ENCODE measurements at regions not wholly inside any gene's neighbourhood (a gene's known extent, or its start where the extent isn't known, plus 50 kb on each side); places are given as distances from the start of the nearest gene placed in this dataset.
"Not testable (repeated sequence)": the region's sequence is repeated elsewhere in the genome, so short reads cannot be mapped to it uniquely, and the experiment has no call there.

DNA sequence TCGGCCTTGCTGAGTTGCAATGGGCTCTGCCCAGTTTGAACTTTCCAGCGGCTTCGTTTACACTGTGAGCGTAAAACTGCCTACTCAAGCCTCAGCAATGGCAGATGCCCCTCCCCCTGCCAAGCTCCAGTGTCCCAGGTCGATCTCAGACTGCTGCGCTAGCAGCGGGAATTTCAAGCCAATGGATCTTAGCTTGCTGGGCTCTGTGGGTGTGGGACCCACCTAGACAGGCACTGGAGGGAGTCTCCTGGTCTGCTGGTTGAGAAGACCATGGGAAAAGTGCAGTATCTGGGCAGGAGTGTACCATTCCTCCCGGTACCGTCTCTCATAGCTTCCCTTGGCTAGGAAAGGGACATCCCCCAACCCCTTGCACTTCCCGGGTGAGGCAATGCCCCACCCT is 88.2 kb downstream of the KLHL28 start:
- Histone ChIP-seq H3K9ac (ENCODE audit: insufficient read length, low read depth) (no peak overlapping the region), H3K4me1 (ENCODE audit: insufficient read depth, insufficient read length) (no peaks in the 10 kb centered on the region), H3K36me3 (ENCODE audit: insufficient read depth, insufficient read length, low read length) (no peaks in the 10 kb centered on the region), H3K4me3 (ENCODE audit: insufficient read length, low read depth) (no peak overlapping the region), H3K9me3 (ENCODE audit: insufficient read depth, low read length) (no peaks in the 10 kb centered on the region), H3K27me3 (ENCODE audit: insufficient read depth, insufficient read length) (no peaks in the 10 kb centered on the region)
- DNase-seq (ENCODE audit: low read depth, low spot score), result no peak
- no peak for TF ChIP-seq SUZ12 (IDR thresholded peaks at IDR 0.05; ENCODE audit: extremely low read depth, insufficient read depth, insufficient read length)
- TF ChIP-seq ZNF274 (IDR thresholded peaks at IDR 0.05; ENCODE audit: low read depth, low read length), result no peak
- TF ChIP-seq YY1 (IDR thresholded peaks at IDR 0.05; ENCODE audit: insufficient read depth, insufficient read length), result no peak

GRCh38 chr14:44866770-44867169 is 95.0 kb downstream of the KLHL28 start:
- Histone ChIP-seq H3K36me3 (ENCODE audit: insufficient read depth, insufficient read length, low read length) (no peaks in the 10 kb centered on the region), H3K4me1 (ENCODE audit: insufficient read depth, insufficient read length) (no peaks in the 10 kb centered on the region), H3K9me3 (ENCODE audit: insufficient read depth, low read length) (no peaks in the 10 kb centered on the region), H3K9ac (ENCODE audit: insufficient read length, low read depth) (no peak overlapping the region), H3K4me3 (ENCODE audit: insufficient read length, low read depth) (no peak overlapping the region), H3K27me3 (ENCODE audit: insufficient read depth, insufficient read length) (no peaks in the 10 kb centered on the region)
- DNase-seq (ENCODE audit: low read depth, low spot score), result no peak
- TF ChIP-seq YY1 (IDR thresholded peaks at IDR 0.05; ENCODE audit: insufficient read depth, insufficient read length) (no peak), ZNF274 (IDR thresholded peaks at IDR 0.05; ENCODE audit: low read depth, low read length) (no peak), SUZ12 (IDR thresholded peaks at IDR 0.05; ENCODE audit: extremely low read depth, insufficient read depth, insufficient read length) (no peak)

- no peaks in the 10 kb centered on the region for H3K4me1 ChIP-seq (ENCODE audit: insufficient read depth, insufficient read length)
- no peak overlapping the region for H3K9ac ChIP-seq (ENCODE audit: insufficient read length, low read depth)
- no peak for TF ChIP-seq YY1 (IDR thresholded peaks at IDR 0.05; ENCODE audit: insufficient read depth, insufficient read length)
- TF ChIP-seq ZNF274 (IDR thresholded peaks at IDR 0.05; ENCODE audit: low read depth, low read length), result no peak
- no peak for TF ChIP-seq SUZ12 (IDR thresholded peaks at IDR 0.05; ENCODE audit: extremely low read depth, insufficient read depth, insufficient read length)
- no peaks in the 10 kb centered on the region for H3K27me3 ChIP-seq (ENCODE audit: insufficient read depth, insufficient read length)
- no peak for DNase-seq (ENCODE audit: low read depth, low spot score)
- no peaks in the 10 kb centered on the region for H3K36me3 ChIP-seq (ENCODE audit: insufficient read depth, insufficient read length, low read length)
- no peak overlapping the region for H3K4me3 ChIP-seq (ENCODE audit: insufficient read length, low read depth)
- no peaks in the 10 kb centered on the region for H3K9me3 ChIP-seq (ENCODE audit: insufficient read depth, low read length)
These were observed 95.4 kb downstream of the KLHL28 start for GRCh38 chr14:44866322-44866721.

GRCh38 chr14:44863271-44863670 is 98.5 kb downstream of the KLHL28 start:
- no peaks in the 10 kb centered on the region for H3K4me1 ChIP-seq (ENCODE audit: insufficient read depth, insufficient read length)
- H3K4me3 ChIP-seq (ENCODE audit: insufficient read length, low read depth), result no peak overlapping the region
- H3K9me3 ChIP-seq (ENCODE audit: insufficient read depth, low read length), result no peaks in the 10 kb centered on the region
- DNase-seq (ENCODE audit: low read depth, low spot score), result no peak
- H3K27me3 ChIP-seq (ENCODE audit: insufficient read depth, insufficient read length), result no peaks in the 10 kb centered on the region
- TF ChIP-seq SUZ12 (IDR thresholded peaks at IDR 0.05; ENCODE audit: extremely low read depth, insufficient read depth, insufficient read length) (no peak), YY1 (IDR thresholded peaks at IDR 0.05; ENCODE audit: insufficient read depth, insufficient read length) (no peak), ZNF274 (IDR thresholded peaks at IDR 0.05; ENCODE audit: low read depth, low read length) (no peak)
- H3K36me3 ChIP-seq (ENCODE audit: insufficient read depth, insufficient read length, low read length), result no peaks in the 10 kb centered on the region
- no peak overlapping the region for H3K9ac ChIP-seq (ENCODE audit: insufficient read length, low read depth)

DNA sequence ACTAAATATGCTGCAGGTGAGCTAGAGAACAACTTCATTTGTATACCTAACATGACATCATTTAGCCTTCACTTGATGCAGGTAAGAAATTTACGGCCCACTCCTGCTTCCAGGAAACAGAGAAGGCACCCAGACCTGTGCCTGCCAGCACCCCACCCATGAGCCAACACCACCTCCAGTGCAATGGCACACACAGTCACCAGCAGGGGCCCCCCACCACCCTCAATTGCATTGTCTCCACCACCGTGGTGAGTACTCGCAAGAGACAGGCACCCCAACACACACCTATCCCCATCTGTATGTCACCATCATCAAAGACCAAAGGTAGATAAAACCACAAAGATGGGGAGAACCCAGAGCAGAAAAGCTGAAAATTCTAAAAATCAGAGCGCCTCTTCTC is 107.6 kb downstream of the KLHL28 start:
- Histone ChIP-seq H3K9ac (ENCODE audit: insufficient read length, low read depth) (no peak overlapping the region), H3K9me3 (ENCODE audit: insufficient read depth, low read length) (no peaks in the 10 kb centered on the region), H3K4me3 (ENCODE audit: insufficient read length, low read depth) (no peak overlapping the region), H3K27me3 (ENCODE audit: insufficient read depth, insufficient read length) (no peaks in the 10 kb centered on the region), H3K36me3 (ENCODE audit: insufficient read depth, insufficient read length, low read length) (no peaks in the 10 kb centered on the region), H3K4me1 (ENCODE audit: insufficient read depth, insufficient read length) (no peaks in the 10 kb centered on the region)
- DNase-seq (ENCODE audit: low read depth, low spot score), result no peak
- TF ChIP-seq ZNF274 (IDR thresholded peaks at IDR 0.05; ENCODE audit: low read depth, low read length), result no peak
- TF ChIP-seq YY1 (IDR thresholded peaks at IDR 0.05; ENCODE audit: insufficient read depth, insufficient read length), result no peak
- no peak for TF ChIP-seq SUZ12 (IDR thresholded peaks at IDR 0.05; ENCODE audit: extremely low read depth, insufficient read depth, insufficient read length)

DNA sequence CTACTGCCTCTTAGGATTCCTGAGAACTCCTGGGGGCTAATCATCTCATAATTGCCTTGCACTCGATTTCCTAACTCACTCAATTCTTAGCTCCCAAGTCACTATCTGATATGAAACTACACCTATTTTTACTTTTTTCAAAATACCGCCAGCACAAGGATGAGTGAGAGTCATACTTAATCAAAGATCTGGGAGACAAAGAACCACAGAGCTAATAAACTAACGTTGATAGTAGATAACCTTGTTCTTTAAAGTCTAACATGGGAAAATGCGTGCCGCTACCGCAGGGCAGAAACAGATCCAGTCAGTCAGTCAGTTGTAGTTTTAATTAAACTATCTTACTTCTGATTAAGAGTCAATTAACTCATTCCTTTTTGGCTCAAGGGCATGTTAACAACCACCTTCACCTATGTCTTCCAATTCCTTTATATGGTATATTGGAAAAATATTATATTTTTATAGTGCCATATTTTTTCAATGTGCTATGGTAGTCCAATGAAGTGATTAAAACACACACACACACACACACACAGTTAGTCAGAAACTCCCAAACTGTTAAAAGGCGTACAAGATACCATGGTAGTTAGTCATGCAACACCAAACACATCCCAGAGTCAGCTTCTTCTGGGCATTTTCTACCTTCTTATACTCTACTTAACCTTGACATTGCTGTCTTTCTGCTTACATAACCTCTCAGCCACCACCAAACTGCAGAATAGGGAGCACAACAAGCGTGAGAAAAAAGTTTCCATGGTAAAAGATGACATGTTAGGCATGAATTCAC is 114.0 kb downstream of the KLHL28 start:
- Histone ChIP-seq H3K9ac (ENCODE audit: insufficient read length, low read depth) (no peak overlapping the region), H3K27me3 (ENCODE audit: insufficient read depth, insufficient read length) (no peaks in the 10 kb centered on the region), H3K9me3 (ENCODE audit: insufficient read depth, low read length) (no peaks in the 10 kb centered on the region), H3K36me3 (ENCODE audit: insufficient read depth, insufficient read length, low read length) (no peaks in the 10 kb centered on the region), H3K4me1 (ENCODE audit: insufficient read depth, insufficient read length) (no peaks in the 10 kb centered on the region), H3K4me3 (ENCODE audit: insufficient read length, low read depth) (no peak overlapping the region)
- TF ChIP-seq ZNF274 (IDR thresholded peaks at IDR 0.05; ENCODE audit: low read depth, low read length) (no peak), YY1 (IDR thresholded peaks at IDR 0.05; ENCODE audit: insufficient read depth, insufficient read length) (no peak), SUZ12 (IDR thresholded peaks at IDR 0.05; ENCODE audit: extremely low read depth, insufficient read depth, insufficient read length) (no peak)
- no peak for DNase-seq (ENCODE audit: low read depth, low spot score)

GRCh38 chr14:44846232-44846824 is 115.4 kb downstream of the KLHL28 start:
- no peaks in the 10 kb centered on the region for H3K36me3 ChIP-seq (ENCODE audit: insufficient read depth, insufficient read length, low read length)
- H3K9me3 ChIP-seq (ENCODE audit: insufficient read depth, low read length), result no peaks in the 10 kb centered on the region
- no peaks in the 10 kb centered on the region for H3K4me1 ChIP-seq (ENCODE audit: insufficient read depth, insufficient read length)
- no peak for TF ChIP-seq SUZ12 (IDR thresholded peaks at IDR 0.05; ENCODE audit: extremely low read depth, insufficient read depth, insufficient read length)
- TF ChIP-seq YY1 (IDR thresholded peaks at IDR 0.05; ENCODE audit: insufficient read depth, insufficient read length), result no peak
- no peak for TF ChIP-seq ZNF274 (IDR thresholded peaks at IDR 0.05; ENCODE audit: low read depth, low read length)
- no peak overlapping the region for H3K4me3 ChIP-seq (ENCODE audit: insufficient read length, low read depth)
- no peaks in the 10 kb centered on the region for H3K27me3 ChIP-seq (ENCODE audit: insufficient read depth, insufficient read length)
- peak; percentile 11 for DNase-seq (ENCODE audit: low read depth, low spot score)
- H3K9ac ChIP-seq (ENCODE audit: insufficient read length, low read depth), result no peak overlapping the region

DNA sequence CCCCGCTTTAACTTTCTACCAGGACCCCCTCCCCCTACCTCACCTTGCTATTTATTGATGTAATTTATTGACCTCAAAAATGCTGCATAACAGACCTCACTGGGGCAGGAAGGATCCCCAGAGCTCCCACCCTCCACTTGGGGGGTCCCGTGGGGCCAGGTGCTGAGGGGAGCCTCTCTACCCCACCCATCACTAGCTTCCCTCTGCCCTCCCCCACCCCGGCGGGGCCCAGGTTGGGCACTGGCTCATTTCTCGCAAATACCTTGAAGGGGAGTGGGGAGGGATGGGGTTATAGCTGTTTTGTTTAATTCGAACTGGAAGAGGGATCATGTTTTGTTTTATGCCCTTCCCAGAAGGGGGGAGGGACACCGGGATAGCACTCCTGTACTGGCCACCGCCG is 125.8 kb downstream of the KLHL28 start:
- not testable (repeated sequence) for H3K9me3 ChIP-seq (ENCODE audit: insufficient read depth, low read length); DNase-seq (ENCODE audit: low read depth, low spot score); H3K4me1 ChIP-seq (ENCODE audit: insufficient read depth, insufficient read length); H3K9ac ChIP-seq (ENCODE audit: insufficient read length, low read depth); H3K4me3 ChIP-seq (ENCODE audit: insufficient read length, low read depth); H3K27me3 ChIP-seq (ENCODE audit: insufficient read depth, insufficient read length); H3K36me3 ChIP-seq (ENCODE audit: insufficient read depth, insufficient read length, low read length)

Measured in NT2/D1 (cell line).